ENCODE measurements at regions not wholly inside any gene's neighbourhood (a gene's known extent, or its start where the extent isn't known, plus 50 kb on each side); places are given as distances from the start of the nearest gene placed in this dataset.

DNA sequence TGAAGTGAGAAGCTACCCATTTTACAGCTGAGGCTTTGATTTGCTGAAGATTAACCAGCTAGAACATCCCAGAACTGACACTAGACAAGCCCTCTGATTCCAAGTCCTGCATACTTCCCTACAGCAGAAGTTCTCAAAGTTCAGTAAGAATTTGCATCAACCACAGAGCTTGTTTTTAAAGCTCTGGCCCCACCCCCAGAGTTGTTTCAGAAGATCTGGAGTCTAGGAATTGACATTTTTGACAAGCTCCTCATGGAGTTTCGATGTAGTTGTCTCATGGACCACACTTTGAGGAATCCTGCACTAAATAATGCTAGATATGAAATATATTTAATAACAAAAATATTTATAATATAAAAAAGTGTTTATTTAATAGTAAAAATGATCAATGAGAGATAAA lies 120.3 kb upstream of the ADAMTS18 start:
- DNase-seq: no peak

GRCh38 chr16:77555791-77556190 lies 121.0 kb upstream of the ADAMTS18 start:
- DNase-seq: no peak

- DNase-seq: no peak
Observed at GRCh38 chr16:77556201-77556873, 121.5 kb upstream of the ADAMTS18 start.

DNA sequence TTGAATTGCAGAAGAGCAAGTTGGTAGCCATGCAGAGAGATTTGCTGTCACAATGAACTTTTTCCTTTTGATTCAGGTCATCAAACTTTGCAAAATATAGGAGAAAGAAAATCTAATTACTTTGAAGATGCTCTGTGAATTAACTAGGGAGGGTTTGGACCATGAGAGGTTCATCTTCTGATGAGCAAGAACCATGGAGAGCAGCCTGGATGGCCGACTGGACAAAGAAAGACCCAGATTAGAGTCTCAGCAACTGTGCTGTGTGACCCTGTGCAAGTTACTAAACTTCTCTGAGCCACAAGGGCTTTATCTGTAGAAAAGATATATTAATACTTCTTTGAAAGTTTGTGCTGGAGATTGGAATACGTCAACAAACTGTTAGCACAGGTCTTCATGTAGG lies 122.6 kb upstream of the ADAMTS18 start:
- DNase-seq: no peak

- no peak for DNase-seq
Observed at GRCh38 chr16:77558786-77559185, 124.0 kb upstream of the ADAMTS18 start.

DNA sequence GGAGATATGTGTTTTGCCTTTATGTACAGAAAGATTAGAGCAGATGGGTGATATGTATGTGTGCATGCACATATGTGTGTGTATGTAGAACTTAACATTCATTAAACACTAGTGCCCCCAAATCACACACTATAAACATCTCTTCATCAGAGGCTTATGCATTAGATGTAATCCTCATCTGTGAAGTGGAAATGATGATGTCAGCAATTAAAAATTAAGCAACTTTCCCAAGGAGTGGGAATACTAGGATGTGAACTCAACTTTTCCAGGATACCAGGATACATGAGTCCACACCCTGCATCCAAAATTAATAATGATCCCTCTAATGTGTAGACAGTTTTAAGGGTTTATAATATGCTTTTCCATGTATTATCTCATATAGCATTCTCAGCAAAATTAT lies 127.7 kb upstream of the ADAMTS18 start:
- no peak for DNase-seq

GRCh38 chr16:77564791-77565390 lies 130.1 kb upstream of the ADAMTS18 start:
- no peak for DNase-seq

GRCh38 chr16:77569406-77569805 lies 134.6 kb upstream of the ADAMTS18 start:
- DNase-seq: no peak

GRCh38 chr16:77570574-77570973 lies 135.7 kb upstream of the ADAMTS18 start:
- DNase-seq: no peak

DNA sequence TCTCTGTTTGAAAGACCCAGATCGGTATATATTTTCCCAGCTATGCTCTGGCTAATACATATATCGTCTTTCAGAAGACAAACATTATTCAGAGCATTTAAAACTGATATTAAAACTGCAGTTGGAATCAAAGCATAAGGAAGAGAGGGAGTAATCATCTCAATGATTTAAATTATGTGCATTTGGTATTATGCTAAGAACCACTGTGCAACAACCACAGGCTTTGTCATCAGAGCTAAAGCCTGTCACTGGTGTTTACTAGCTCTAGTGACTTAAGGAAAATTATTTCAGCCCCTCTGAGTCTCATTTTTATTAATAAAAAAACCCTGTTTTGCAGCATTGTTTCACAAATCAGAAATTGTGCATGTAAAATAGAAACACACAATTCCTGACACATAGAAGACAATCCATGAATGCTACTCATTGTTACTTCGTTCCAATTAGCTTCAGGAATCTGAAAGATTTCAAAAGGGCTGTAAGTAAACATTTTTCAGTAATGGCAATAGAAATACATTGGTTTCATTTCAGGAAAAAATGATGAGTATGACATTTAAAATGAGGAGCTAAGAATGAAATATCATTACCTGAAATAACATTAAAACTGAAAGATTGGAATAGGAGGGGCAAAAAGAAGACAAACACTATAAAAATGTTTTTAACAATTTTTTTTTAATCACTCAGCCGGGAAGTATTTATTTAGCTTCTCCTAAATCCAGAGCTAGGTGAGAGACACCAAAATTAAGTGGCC lies 136.5 kb upstream of the ADAMTS18 start:
- no peak for DNase-seq

DNA sequence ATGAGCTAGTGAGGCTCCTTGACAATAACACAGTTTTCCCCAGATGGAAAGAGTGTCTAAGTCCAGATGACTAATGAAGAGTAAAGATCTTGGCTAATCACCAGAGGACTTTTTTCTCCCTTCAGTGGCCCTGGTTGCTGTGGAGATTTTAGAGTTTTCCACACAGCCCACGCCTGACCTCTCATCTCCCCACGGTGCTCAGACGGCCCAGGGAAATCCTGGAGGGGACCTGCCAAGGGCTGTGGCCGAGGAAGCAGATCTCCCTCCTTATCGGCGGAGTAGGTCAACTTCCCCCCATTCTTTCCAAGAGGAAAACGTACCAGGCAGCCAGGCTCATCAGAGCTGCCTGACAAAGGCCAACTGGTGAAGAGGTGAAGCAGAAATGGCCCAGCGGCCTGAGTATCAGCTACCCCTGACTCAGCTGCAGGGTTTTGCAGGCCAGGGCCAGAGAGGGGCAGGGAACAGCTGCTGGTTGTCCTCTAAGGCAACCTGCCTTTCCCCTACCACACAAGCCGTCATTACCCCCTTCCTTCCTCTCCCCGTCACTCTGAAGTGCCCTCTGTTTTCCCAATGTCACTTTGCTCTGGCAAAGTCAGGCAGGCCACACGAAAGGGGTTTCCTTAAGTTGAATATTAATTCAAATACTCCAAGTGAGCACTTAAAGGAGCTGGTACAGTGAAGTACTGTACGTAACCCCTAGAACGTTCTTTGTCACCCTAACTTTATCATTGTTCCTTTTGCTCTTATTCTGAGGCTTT lies 140.2 kb upstream of the ADAMTS18 start:
- no peak for DNase-seq

DNA sequence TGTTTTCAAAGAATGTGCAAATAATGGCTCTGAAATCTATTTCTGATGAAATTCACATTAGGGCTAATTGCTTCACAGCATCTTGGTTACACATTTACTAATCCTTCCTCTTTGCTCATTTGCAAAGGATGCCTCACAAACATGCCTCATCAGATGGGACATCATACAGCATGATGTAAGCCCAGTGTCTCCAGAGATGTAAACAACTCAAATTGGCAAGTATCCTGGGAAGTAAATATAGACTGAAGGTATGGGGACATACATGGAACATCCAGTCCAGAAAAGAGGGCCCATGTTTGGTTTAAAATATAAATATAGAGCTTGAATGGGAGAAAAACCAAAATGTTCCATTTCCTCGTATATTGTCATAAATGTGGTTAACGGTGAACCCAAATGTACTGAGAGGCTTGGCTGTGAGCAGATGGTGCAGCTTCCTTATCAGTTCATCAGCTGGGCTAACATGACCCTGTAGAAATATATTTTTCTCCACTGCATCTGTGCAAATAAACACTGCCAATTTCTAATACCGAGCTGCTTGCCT lies 142.9 kb upstream of the NUDT7 start:
- DNase-seq: peak; percentile 11

GRCh38 chr16:77581706-77582105 lies 140.6 kb upstream of the NUDT7 start:
- DNase-seq: no peak

GRCh38 chr16:77584205-77584859 lies 138.0 kb upstream of the NUDT7 start:
- DNase-seq: peak; percentile 68

DNA sequence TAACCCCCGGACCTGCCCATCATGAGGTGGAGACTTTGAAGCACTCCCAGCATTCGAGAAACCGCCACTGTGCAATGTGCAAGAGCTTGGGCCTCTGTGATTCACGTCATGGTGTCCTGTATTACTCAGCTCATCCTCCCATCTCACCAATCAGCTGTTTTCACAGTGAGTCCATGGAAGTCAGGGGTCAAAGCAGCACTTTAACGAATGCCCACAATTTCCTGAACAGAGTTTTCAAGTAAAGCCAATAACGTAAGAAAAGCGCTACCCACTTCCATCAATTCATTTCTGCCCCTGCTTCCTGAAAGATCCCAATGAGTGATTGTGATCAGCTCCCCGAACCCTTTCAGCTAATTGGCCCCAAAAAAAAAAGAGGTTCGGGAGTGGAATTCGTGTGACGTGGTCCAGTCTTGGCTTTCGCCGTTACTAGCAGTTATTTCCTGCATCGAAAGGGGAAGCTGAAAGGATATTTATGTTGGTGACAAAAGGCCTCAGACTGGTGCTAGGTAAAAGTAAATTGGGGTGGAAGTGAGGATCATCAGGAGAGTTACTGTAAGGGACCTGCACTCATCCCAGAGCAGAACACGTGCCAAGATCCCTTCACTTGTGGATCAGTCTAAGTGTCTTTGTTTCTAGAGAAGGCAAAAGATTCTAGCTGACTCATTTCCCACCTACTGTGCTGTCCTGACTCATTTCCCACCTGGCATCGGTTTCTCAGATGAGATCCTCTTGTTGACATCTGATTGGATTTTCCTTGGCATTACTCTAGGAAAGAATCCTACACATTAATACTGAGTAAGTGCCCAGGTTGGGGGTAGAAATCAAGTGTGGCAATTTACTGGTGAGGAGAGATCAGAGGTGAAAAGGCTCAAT lies 136.7 kb upstream of the NUDT7 start:
- no peak for DNase-seq

DNA sequence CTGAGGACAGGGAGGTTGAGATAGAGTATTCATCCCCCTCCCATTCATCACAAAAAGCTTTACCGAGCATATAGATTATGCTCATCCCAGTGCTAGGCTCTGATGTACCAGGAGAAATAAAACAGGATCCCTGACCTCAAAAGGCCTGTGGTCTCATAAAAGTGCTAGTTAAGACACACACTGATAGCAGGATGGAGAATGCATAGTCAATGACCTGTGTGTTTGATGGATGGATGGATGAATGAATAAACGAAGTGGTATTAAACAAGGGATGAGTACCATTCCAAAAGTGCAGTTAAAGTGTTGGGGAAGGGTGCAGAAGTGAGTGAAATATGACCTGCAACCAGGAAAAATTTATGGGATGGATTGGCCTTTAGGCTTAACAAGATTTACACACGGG lies 133.9 kb upstream of the NUDT7 start:
- no peak for DNase-seq

- DNase-seq: no peak
Observed at GRCh38 chr16:77589071-77589765, 133.1 kb upstream of the NUDT7 start.

GRCh38 chr16:77590707-77591106 lies 131.6 kb upstream of the NUDT7 start:
- DNase-seq: no peak

DNA sequence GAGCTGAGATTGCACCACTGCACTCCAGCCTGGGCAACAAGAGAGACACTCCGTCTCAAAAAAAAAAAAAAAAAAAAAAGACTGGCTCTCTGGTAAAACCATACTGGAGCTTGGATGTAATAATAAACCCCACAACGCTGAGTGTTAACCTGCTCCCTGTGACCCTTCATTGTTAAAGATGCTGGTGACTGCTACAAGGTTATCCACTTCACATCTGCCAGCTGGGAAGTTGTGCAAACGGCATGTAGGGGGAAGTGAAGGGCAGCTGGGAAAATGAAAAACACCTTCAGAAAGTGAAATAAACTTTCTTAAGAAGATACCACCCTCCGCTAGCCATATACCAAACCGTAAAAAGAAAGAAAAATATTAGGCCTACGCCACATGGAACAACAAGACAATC lies 131.0 kb upstream of the NUDT7 start:
- DNase-seq: no peak

GRCh38 chr16:77592021-77592420 lies 130.3 kb upstream of the NUDT7 start:
- DNase-seq: no peak

GRCh38 chr16:77594057-77594456 lies 128.3 kb upstream of the NUDT7 start:
- DNase-seq: no peak
